ENCODE measurements at regions not wholly inside any gene's neighbourhood (a gene's known extent, or its start where the extent isn't known, plus 50 kb on each side); places are given as distances from the start of the nearest gene placed in this dataset.
"Not testable (repeated sequence)": the region's sequence is repeated elsewhere in the genome, so short reads cannot be mapped to it uniquely, and the experiment has no call there.

DNA sequence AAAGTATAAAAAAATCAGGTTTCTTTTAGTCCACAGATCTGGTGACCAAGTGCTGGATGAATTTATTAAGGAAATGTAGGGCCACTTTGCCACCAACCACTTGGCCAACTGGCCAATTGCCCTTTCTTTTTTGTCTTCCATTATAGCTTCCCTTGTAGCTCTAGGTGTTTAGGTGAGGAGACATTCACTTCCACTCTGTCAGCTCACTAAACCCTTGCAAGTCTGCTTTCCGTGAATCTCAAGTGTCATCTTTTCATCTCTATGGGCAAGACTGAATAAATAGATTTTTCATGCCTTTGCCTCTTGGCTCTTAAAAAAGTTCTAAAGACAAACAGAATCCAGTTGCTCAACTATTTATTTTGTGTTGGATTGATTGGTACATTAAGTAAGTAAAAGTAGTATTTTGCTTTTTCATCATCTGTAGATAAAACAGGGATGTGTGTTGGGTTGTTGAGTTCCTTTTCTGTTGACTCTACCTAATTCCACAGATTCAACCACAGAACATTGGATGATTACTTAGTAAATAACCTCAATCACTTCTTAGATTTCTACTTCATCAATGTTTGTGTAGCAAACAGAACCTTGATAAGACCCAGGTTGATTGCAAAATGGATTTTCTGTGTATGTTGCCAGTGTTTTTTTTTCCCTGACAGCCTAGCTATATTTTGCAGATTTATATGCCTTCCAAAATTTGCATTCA, 68.1 kb upstream of the GRXCR1 start:
- DNase-seq, result no peak

DNA sequence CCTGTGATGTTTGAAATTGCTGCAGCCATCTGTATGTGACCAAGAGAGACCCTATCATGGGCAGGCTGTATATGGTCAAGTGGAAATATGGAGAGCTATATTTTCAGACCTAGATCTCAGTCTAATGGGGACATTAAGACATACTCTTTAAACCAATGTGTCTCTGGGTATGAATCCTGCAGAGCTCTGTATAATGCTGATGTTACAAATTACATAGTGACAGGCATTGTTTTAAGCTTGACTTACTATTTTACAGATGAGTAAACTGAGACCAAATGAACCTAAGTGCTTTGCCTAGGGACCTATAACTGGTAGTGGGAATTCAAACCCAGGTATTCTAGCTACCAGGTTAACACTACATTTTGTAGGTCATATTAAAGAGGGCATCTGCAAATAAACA, 71.3 kb upstream of the GRXCR1 start:
- no peak for DNase-seq

DNA sequence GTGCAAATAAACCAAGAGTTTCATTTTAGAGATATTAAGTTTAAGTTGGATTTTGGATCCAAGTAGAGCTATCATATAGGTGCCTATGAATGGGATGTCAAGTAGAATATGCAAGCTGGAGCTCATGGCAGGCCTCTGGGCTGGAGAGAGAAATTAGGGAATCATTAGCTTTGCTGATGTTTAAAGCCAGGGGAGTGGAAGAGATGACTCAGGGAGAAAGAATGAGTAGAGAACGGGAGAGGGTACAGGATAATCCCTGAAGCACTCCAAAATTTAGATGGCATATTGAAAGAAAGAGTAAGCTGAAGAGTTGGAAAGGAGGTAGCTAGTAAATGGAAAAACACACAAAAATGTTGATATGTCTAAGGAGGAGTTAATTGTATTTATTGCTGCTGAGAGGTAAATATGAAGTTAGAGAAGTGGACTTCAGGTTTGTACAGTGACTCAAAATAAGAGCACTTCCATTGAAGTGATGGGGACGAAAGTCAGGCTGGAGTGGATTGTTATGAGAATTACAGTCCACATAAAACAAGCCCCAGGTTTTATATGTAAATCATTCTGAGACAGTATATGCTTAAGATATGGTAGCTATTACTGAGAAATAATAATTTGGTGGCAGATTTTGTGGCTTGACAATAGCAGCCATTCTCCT, 72.5 kb upstream of the GRXCR1 start:
- DNase-seq, result no peak

DNA sequence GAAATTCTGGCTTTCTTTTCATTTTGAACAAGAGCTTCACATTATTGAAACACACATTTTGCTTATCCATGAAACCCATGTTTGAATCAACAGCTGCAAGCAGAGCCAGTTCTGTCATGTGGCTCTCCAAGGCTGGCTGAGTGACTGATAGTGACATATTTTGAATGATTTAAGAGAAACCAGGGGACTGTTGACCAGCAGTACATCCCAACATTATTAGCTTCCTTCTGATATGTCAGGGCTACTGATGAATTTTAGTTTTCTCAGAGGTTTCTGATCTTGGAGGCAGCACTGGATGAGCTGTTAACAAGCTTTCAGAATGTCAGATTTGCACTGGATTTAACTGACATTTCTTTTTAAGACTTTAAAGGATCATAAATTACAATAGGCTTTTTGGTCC, 74.6 kb upstream of the GRXCR1 start:
- no peak for DNase-seq

DNA sequence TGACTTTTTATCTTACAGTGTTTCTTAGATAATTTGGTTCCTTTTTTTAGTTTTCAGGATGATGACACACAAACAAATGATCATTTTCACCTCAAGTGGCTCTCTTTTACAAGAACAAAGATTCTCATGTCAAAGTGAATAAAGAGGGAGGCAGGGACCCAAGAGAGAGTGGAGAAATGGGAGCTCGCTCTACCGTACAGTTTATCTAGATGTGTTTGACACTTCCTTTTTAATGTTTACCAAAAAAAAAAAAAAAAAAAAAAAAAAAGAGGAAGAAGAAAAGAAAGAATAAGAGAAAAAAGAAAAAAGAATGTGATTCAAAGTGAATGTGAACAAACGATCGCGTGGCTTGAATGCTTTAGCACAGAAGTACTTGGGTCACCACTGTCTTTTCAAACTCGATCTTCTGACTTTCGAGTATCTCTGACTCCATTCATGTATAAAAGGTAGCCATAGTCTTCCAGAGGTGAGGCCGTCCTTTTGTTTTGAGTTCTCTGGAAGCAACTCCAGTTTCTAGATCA, 75.6 kb upstream of the GRXCR1 start:
- no peak for DNase-seq

DNA sequence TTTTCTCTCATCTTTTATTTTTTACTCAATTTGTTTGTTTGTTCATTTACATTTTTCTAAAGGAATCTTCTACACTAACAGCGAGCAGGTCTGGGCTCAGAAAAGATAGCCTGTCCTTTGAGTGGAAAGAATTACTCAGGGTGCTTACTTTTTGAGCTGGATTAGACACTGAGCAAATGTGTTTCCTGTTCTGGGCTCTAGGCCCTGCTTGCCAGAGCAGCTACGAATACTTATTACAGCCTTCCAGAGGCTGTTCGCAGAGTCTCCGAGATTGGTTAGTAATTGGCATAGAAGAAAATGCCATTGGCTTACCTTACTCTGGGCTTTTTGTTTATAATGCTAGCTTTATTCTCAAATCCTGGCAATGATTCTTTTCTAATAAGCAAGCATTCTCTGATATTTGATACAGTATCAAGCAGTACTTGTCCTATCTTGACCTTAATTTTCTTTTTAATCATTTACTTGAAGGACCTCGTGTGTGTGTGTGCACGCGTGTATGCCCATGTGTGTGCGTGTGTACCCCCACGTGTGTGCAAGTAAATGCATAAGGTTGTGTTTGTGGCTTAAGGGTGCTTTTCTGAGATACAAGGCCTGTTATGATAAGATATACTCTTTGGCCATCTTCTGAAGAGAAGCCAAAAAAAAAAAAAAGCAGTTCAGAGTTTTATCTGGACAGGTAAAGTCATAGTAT, 76.2 kb upstream of the GRXCR1 start:
- no peak for DNase-seq

DNA sequence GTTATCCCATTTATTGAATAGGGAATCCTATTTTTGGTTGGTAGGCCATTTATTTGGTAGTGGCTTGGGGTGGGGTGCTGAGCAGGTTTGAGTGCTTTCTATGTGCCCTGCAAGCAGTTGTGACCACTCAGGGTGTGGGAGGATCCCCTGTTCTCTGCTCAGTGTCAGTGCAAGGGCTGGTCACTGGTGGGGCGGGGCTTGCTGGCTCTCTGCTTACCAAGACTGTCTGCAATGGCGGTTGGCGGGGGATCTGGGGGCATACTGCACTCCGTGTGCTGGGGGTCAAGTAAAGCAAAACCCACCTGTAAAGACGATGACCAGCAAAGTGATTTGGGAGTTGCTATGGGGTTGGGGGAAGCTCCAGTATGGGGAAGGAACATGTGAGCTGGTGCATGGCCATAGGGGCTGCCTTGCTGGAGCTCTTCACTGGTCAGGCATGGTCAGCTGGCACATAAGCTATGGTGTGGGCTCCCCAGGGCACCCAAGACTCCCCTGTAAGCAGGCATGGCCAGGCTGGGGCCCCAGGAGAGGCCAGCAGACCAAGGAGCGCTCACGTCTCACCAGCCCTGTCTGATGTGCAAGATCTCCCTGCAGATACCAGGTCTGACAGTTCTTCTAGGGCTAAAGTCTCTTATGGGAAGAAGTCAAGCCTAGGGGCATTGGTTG, 83.0 kb upstream of the GRXCR1 start:
- no peak for DNase-seq

DNA sequence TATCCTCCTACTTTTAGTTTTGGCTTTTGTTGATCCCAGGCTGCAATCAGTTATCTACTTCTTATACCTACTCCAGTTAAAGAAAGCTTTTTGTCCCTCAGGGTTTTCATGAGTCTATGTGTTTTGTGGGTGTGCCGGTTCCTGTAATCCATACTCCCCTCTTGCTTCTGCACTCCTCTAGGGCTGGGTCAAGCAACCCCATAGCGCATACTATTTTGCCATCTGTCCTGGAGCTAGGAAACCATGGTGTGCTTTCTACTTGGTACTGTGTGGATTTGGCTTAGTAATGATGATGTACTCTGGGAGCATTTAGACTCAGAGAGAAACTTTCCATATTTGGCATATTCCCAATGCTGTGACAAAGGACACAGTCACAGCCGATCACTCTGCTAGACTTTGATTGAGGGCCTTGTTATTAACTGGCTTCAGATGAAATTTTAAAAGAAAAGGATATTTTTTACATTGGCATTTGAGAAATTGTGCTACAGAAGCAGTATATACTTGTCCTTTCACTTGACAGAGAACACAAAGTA, 86.1 kb upstream of the GRXCR1 start:
- no peak for DNase-seq

DNA sequence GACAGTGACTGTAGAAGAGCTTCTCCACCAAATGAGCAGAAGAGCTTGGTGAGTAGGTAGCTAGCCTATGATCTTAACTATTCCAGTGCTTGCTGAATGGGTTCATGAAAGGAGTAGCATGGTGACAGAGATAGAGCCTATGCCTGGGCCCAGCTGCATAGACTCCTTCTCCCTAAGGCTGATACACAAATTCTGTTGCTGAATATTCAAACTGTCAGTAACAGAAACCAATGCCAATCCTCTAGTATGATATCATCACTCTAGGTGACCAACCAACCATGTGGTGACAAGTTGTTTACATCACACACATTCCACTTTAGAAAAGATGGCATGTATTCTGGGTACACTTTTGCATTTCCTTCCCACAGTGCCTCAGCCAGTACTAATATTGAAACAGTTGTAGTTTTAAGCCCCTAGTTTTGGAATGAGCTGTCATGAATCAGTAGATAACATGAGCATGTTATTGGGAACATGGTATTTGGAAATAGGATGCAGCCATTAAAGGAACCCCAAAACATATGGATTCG, 103.4 kb upstream of the GRXCR1 start:
- DNase-seq, result no peak

DNA sequence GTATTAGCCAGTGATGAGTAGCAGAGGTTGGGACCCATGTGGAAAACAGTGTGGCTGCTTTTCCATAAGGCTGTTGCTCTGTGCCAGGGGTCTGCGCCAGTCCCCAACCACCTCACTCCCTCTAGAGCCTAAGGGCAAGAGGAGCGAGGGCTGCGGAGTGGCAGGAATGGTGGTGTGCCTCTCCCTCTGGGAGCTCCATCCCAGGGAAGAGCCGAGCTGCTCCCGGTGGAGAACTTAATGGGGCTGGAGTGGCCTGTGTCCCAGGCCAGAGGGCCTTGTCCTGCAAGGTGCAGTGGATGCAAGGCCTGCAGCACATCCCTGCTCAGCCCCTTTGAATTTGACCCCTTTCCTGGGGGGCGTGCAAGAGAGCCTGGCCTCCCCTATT, 105.4 kb upstream of the GRXCR1 start:
- no peak for DNase-seq

DNA sequence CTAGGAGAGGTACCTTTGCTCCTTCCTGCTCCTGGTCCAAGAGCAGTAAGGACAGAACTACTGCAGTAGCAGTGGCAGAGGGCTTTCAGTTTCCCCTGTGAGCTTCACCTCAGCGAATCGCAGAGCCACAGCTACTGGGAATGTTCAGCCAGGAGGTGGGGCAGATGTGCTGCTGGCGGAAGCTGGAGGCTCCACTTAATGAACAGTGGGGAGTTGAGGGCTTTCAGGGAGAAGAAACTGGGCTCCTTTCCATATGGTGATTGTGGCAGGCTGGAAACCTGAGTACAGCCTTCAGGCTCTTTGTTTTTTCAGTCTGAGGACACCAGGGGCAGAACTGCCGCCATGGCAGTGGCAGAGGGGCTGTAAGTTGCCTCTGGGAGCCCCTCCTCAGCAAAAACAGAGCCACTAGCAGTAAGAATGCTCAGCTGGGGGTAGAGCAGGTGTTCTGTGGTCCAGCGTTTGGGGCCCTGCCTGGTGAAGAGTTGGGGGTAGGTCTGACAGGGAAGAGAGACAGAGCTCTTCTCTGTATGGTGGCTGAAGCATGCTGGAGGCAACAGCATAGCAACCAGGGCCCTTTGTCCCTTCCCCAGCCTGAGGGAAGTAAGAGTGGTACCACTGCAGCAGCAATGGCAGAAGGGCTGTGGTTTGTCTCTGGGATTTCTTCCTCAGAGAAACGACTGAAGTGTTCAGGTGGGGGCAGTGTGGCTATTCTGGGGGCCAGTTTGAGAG, 106.0 kb upstream of the GRXCR1 start:
- peak; percentile 3 for DNase-seq

DNA sequence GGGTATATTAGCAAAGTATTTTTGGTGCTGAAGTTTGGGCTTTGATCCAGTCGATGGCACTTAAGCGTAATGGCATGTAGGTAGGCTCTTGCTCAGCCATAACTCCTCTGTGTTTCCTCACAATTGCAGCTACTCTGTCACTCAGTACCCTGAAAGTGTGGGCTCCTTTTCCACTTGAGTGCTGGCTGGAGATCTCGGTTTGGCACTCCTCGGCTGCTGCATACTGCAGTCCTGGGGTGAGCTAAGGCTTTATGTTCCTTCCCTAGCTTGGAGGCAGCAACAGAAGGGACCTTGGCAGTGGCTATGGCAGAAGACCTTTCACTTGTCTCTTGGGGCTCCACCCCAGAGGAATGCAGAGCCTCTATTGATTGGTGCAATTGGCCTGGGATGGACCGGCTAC, 106.7 kb upstream of the GRXCR1 start:
- no peak for DNase-seq

DNA sequence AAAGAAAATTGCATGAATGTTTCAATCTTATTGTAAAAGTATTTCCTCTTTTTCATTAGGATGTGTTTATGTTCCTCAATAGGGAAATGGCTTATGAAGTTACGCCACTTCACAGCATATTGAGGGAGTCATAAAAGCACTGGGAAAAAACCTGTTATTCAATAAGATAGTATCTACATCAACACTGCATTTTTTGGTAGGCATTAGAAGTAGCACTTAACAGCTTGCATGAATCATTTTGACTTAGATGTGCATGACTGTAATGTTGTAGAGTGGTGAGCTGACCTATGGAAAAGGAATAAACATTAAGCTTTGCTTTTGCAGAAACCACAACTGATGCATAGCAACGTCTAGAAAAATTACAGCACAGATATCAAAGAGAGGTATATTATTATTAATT, 111.2 kb upstream of the GRXCR1 start:
- no peak for DNase-seq

DNA sequence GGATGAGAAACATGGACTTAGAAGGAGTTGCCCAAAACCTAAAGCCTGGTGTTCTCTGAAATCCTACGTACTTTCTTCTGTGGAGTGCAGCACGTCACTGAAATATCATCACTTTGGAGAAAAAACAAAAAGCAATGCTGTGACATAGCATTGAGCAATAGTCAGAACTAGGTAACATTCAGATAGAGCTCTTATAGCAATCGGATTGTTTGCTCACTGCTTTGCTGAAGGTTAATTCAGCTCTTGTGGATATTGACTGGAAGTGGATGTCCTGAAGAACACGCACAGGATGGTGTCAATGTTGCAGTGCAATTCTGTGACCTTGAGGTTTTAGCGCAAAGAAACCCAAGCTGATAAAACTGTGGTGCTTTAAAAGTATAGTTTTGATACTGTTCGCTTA, 114.2 kb upstream of the GRXCR1 start:
- DNase-seq, result no peak

DNA sequence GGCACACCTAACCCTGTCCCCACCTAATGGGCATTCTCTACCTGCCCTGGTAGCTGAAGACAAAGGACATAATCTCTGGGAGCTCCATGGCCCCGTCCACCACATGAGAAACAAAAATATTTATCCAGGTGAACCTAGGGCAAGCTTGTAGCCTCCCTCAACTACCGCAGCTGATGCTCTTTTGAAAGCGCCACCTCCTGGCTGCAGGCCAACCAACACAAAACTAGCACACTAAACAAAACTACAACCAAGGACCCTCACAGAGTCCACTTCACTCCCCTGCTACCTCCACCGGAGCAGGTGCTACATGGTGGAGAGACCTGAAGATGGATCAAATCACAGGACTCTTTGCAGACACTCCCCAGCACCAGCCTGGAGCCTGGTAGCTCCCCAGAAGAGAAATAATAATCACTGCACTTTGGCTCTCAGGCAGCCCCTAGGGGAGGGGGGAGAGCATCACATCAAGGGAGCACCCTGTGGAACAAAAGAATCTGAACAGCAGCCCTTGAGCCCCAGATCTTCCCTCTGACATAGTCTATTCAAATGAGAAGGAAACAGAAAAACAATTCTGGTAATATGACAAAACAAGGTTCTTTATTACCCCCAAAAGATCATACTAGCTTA, 111.3 kb upstream of the ATP8A1 start:
- DNase-seq, result no peak

DNA sequence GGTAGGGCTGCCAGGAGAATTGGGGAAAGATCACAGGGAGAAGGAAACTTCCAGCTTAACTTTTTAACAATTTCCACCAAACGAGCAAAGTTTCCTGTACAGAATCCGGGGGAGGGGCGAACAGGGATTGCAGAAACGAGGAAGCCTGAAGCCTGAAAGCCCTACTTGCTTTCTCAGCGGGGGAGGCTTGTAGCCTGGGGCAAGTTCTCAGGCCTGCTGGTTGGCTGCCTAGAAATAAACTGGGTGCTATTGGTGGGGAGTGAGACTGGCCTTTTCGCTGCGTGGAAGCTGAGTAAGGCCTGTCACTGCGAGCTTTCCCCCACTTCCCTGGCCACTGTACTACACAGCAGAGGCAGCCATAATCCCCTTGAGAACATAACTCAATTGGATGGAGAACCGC, 110.8 kb upstream of the ATP8A1 start:
- no peak for DNase-seq

DNA sequence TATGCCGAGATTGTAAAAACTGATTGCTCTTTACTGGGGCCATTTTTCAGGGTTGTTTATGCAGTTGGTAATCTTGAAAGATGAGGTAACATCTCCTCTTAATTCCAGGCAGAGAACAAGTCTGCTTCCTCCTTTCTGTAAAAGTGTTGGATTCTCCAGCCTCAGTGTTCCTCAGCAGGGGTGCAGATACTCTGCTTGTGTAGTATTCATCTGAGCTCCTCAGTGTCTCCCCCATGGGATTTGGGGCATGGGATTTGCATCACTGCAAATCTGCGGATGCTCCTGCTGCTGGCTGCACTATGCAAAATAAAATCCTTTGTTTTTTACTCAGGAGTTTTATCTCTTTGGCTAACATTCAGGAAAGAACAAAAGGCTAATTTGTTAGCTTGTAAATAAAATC, 104.9 kb upstream of the ATP8A1 start:
- DNase-seq, result no peak

DNA sequence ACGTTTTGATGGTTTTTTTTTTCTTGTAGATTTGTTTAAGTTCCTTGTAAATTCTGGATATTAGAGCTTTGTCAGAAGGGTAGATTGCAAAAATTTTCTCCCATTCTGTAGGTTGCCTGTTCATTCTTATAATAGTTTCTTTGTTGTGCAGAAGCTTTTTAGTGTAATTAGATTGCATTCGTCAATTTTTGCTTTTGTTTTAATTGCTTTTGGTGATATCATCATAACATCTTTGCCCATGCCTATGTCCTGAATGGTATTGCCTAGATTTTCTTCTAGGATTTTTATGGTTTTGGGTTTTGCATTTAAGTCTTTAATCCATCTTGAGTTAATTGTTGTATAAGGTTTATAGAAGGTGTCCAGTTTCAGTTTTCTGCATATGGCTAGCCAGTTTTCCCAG, 98.1 kb upstream of the ATP8A1 start:
- DNase-seq, result not testable (repeated sequence)

DNA sequence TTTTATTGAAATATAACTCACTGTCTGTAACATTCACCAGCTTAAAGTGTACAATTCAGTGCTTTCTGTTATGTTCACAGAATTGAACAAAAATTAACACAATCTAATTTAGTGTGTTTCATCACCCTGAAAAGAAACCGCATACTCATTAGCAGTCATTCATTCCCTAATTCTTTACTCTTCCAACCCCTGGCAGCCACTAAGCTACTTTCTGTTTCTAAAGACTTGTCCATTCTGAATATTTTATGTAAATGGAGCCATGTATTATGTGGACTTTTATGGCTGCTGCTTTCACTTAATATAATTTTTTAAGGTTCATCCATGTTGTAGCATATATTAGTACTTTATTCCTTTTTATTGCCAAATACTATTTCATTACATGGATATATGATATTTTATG, 94.7 kb upstream of the ATP8A1 start:
- DNase-seq, result no peak

DNA sequence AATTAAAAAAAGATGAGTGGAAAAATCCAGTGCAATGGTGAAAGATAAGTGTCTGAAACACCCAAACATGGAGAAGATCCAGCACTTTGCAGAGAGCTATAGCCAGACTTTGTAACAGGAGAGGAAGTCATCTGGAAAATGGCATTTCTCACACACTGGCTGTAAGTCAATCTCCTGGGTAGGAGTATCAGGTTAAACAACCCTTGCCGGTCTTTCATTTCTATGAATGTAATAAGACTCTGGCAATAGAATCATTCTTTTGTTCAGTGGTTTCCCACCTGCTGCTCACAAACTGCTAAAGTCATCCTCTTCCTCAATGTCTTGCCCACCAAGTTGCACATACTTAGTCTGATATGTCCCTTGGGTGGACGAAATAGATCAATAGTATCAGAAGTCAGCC, 94.0 kb upstream of the ATP8A1 start:
- peak; percentile 54 for DNase-seq

DNA sequence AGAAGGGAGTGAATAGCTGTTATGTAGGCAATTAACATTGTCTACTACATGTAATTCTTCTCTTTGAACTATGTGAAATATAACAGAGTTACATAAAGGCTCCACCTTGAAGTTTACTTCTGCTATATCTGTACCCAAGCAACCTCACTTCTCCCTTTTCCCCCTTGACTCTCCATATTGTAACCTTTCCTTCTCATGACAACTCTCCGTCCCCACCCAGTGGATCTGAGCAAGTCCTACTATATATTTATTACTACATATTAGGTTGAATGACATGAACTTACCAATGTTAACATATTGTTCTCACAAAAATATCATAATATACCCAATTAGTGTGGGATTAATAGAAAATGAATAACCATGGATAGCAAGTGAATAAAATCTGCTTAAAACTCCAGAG, 93.2 kb upstream of the ATP8A1 start:
- peak; percentile 7 for DNase-seq

DNA sequence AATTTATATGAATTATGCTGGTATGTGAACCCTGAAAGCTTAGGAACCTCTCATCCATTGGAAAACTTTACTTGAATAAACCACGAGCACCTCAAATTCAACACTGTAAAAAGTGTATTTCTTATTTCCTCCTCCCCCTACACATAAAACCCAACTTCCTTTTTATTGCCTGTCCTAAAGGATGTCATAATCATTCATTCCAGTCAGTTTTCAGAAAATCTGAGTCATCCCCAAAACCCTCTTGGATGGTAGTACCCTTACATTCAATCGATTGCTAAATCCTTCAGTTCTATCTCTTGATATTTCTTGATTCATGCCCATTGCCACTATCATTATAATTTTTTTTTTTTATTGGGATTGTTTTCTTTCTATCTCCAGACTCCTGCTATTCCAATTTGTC, 91.1 kb upstream of the ATP8A1 start:
- no peak for DNase-seq
